ENCODE measurements at regions not wholly inside any gene's neighbourhood (a gene's known extent, or its start where the extent isn't known, plus 50 kb on each side); places are given as distances from the start of the nearest gene placed in this dataset.
"Not testable (repeated sequence)": the region's sequence is repeated elsewhere in the genome, so short reads cannot be mapped to it uniquely, and the experiment has no call there.

GRCh38 chr2:198270157-198270556, 465.8 kb downstream of the PLCL1 start:
- TF ChIP-seq CTCF (IDR thresholded peaks at IDR 0.05; ENCODE audit: low read length); EZH2 (IDR thresholded peaks at IDR 0.05; ENCODE audit: borderline replicate concordance, low read length): not testable (repeated sequence)

All from OCI-LY1 (cell line).